HG03095 (cell line): ENCODE measurements at regions not wholly inside any gene's neighbourhood (a gene's known extent, or its start where the extent isn't known, plus 50 kb on each side); places are given as distances from the start of the nearest gene placed in this dataset.
"Not testable (repeated sequence)": the region's sequence is repeated elsewhere in the genome, so short reads cannot be mapped to it uniquely, and the experiment has no call there.

Experiments
- ATAC-seq: cut with Tn5 transposase; IDR thresholded peaks from one replicate; pipeline ENCODE4 v1.9.1; 2021; ENCODE audit warnings: moderate library complexity; ENCODE audit not compliant: unreplicated experiment

DNA sequence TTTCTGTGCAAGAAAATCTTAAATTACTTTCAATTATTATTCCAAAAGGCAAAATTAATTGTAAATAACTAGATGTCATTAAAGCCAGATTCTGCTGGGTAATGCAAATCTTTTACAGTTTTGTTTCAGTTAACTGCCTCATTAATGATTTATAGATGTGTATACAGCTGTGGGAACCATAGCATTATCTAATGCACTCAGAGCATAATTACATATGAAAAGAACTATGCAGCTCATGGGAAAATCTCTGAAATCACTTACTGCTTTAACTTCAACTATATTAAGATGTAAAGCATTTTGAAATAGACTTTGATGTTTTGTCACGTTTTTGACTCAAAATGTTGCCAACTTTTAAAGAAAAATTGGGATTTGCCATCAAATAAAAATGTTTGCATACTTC, 630.3 kb upstream of the KLHL4 start:
- ATAC-seq = no peak

DNA sequence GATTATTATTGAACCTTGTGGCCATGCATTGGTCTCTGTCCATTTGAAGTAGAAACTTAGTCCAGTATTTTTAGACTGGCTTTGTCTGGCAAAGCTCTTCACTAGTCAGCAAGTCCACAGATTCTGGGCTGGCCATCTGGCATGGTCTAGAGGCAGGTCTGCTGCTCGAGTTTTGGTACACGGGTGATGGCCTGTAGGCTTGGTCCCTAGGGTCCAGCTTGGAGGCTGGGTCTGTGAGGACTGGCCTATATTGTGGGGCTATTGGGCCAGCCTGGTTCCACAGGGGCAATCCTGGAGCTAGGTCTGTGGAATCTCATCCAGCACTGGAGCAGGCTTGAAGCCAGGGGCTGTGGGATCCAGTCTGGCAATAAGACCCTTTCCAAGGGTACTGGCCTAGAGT, 607.6 kb upstream of the KLHL4 start:
- ATAC-seq = no peak

DNA sequence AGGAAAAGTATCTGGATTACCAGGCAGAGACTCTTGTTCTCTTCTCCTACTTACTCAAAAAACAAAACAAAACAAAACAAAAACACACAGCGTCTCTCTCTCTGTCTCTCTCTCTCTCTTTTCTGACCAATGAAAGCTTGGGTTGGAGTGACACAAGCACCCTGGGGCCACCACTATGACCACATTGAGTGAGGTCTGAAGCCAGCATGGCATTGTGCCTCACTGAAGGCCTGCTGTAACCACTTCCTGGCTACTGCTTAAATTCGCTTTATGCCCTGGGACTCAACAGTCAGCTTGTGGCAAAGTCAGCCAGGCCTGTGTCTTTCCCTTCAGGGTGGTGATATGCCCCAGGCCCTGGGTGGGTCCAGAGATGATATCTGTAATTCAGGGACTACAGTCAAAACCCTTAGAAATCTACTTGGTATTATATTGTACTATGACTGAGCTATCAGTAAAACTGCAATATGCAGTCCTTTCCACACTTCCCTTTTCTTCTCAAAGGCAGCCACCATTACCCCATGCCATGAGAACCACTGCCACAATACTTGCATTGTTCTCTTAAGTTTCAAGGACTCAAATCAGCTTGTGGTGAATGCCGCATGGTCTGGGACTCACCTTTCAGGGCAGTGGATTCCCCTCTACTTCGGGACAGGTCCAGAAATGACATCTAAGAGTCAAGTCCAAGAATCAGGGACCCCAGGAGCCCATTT, 606.8 kb upstream of the KLHL4 start:
- no peak for ATAC-seq

DNA sequence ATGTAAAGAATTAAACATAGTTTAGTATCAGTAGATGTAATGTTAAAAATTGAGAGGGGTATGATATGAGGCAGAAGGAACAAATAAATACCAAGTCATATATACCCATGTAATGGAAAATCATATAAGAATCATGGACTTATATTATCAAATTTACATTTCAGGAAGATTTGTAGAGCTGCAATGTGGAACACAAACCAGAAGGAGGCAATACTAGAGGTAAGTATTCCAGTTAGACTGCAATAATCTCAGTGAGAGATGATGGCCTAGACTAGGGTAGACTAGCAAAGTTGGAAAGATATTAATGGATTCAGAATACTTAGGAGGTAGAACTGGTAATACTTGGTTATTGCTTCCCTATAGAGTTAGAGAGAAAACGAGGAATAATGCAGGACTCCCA, 603.0 kb upstream of the KLHL4 start:
- ATAC-seq = no peak

DNA sequence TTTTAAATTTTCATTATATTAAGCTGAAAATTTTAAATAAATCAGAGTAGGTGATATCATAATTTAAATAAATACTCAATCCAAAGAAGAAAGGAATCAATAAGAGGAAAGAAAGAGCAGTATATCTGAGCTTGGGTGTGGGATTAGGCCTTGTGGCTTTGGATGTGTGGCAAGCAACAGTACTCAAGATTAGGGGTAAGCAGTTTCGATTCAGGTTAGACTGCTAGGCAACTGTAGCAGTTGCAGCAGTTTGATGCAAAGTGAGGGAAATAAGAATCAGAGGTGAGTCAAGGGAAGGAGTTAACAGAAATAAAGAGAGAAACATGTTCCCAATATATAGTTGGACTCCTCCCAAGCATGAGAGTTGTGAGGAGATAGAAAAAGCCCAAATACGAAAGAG, 599.6 kb upstream of the KLHL4 start:
- no peak for ATAC-seq

DNA sequence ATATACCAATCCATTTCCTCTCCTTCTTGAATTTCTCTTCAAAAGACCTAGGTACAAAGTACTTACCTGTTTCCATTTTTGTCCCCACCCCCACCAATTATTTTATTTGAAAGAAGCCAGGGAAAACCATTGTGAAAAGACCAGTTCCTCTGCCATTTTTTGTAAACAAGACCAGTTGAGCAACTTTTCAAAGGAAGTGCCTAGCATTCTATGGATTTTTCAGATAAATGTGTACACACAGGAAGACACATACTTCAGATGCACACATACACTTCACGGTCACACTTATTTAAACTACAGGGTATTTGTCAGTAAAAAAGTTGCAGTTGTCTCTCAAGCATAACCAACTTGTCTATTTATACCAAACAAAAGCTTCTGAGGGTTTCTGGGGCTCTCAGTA, 587.2 kb upstream of the KLHL4 start:
- no peak for ATAC-seq

DNA sequence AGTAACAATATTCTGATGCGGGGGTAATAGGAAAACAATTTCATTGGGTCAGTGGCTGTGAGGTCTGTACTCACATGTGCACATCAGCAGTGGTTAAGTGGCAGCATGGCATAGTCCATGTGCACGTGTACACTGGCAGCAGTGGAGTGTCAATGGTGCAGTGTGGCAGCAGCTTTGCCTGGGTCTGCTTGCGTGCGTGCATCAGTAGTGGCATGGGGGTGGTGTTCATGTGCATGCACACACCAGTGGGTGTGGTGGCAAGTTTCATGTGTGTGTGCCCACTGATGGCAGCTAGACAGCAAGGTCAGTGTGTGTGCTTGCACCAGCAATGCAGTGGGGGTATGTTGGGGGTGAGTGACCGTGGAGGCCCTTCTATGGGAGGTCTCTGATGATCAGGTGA, 581.6 kb upstream of the KLHL4 start:
- no peak for ATAC-seq

DNA sequence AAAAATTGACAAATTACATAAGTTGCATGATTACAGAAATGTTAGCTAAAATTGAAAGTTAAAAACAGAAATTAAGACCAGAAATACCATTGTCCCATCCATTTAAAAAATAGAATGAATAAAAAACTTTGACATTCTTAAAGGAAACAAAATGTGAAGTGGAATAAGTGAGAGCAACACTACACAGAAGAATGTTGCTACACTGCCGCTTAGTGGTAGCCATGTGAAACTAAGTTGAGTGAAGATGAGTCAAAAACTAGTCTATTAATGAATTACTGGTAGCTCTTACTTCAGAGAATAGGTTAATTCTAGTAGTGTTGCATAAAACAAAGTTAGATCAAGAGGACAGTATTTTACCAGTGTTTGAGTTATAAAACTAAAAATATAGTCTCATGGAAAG, 571.0 kb upstream of the KLHL4 start:
- peak; percentile 87 for ATAC-seq

DNA sequence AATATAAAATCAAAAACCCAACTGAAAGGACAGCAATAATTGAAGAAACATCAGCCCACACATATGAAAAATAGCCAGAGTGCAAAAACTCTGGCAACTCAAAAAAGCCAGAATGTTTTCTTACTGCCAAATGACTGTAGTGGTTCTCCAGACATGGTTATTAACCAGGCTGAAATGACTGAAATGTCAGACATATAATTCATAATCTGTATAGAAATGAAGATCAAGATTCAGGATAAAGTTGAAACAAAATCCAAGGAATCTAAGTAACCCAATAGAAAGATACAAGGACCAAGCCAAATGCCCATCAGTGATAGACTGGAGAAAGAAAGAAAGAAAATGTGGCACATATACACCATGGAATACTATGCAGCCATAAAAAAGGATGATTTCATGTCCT, 553.3 kb upstream of the KLHL4 start:
- ATAC-seq = no peak

DNA sequence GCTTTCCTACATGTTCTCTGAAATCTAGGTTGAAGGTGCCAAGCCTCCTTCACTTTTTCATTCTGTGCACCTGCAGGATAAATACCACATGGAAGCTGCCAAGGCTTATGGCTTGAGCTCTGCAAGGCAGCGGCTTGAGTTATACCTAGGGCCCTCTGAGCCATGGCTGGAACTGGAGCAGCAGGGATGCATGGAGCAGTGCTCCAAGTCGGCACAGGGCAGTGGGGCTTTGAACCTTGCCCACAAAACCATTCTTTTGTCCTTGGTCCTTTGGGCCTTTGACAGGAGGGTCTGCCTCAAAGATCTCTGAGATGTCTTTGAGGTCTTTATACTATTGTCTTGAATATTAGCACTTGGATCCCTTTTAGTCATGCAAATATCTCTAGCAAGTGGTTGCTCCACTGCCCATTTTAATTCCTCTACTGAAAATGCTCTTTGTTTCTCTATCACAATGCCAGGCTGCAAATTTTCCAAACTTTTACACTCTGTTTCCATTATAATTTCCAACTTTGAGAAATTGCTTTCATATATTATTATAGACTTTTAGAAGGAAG, 536.2 kb upstream of the KLHL4 start:
- no peak for ATAC-seq

DNA sequence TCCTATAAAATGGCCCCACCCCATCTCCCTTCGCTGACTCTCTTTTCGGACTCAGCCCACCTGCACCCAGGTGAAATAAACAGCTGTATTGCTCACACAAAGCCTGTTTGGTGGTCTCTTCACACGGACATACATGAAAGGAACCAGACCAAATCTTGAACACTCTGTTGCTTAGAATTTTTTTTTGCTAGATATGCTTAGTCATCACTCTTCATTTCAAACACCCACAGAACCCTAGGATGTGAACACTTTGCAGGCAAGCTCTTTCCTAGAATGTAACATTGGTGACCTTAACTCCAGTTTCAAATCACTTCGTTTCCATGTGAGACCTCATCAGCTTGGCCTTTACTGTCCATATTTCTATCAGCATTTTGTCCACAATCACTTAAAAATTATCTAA, 530.3 kb upstream of the KLHL4 start:
- ATAC-seq = not testable (repeated sequence)

DNA sequence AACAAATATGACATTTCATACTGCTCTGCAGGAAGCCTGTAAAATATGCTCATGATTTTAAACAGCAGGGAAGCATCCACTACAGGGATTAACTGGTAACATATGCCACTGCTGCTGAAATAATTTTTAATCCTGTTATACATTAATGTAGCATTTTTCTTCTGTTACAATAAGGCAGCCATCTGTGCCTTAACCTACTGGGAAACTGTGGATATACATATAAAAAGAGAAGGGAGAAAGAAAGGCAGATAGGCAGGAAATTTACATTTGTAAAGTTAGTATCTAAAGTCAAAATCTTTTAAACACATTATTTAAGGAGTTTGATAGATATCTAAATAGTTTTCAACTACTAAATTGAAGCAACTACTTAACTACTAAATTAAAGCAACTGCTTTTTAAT, 514.6 kb upstream of the KLHL4 start:
- ATAC-seq = no peak

DNA sequence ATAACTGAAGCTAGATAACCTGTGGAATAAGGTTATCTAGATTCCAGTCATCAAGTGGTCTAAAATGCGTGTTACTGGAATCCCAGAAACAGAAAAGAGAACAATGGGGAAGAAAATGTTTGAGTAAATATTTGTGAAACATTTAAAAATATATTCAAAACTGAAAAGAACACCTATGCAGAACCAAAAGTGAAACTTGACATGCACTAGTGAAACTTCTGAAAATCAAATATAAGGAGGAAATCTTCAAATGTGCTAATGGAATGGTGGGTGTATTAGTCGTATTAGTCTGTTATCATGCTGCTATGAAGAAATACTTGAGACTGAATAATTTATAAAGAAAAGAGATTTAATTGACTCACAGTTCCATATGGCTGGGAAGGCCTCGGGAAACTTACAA, 512.4 kb upstream of the KLHL4 start:
- ATAC-seq = no peak

DNA sequence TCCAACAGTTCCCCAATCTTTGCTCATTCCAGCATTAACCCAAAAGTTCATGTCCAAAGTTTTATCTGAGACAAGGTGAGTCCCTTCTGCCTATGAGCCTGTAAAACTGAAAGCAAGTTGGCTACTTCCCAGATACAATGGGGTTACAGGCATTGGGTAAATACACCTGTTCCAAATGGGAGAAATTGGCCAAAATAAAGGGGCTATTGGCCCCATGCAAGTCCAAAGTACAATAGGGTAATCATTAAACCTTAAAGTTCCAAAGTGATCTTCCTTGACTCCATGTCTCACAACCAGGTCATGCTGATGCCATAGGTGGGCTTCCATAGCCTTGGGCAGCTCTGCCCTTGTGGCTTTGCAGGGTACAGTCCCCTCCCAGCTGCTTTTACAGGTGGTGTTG, 511.7 kb upstream of the KLHL4 start:
- ATAC-seq = no peak

DNA sequence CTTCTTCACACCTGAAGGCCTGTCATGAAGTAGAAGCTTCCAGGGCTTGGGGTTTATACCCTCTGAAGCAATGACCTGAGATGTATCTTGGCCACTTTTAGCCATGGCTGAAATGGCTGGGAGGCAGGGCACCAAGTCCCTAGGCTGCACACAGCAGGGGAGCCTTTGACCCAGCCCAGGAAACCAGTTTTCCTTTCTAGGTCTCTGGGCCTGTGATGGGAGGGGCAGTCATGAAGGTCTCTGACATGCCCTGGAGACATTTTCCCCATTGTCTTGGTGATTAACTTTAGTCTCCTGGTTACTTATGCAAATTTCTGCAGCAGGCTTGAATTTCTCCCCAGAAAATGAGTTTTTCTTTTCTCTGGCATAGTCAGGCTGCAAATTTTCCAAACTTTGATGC, 511.0 kb upstream of the KLHL4 start:
- ATAC-seq = no peak

DNA sequence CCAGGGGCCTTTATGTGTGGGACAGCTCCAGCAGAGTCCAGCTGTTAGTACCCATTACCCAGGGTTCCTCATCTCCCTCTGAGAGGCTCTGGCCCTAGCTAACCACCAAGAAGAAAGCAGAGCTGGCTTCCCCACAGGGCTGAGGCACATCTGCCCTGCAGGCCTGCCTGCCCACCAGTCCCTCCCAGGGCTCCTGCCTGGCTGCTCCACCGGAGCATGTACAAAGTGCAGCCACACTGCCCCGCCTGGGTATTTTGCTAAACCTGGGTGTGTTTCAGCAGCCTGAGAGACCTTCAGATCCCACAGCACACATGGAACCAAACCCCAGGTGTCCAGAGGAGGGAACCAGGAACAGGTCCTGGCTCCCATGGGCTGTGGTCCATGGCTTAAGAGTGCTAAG, 500.4 kb upstream of the KLHL4 start:
- no peak for ATAC-seq

DNA sequence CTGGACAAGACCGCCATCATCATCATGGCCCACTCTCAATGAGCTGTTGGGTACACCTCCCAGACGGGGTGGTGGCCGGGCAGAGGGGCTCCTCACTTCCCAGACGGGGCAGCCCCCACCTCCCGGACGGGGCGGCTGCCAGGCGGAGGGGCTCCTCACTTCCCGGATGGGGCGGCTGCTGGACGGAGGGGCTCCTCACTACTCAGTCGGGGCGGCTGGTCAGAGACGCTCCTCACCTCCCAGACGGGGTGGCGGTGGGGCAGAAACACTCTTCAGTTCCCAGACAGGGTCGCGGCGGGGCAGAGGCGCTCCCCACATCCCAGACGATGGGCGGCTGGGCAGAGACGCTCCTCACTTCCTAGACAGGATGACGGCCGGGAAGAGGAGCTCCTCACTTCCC, 484.5 kb upstream of the KLHL4 start:
- not testable (repeated sequence) for ATAC-seq

DNA sequence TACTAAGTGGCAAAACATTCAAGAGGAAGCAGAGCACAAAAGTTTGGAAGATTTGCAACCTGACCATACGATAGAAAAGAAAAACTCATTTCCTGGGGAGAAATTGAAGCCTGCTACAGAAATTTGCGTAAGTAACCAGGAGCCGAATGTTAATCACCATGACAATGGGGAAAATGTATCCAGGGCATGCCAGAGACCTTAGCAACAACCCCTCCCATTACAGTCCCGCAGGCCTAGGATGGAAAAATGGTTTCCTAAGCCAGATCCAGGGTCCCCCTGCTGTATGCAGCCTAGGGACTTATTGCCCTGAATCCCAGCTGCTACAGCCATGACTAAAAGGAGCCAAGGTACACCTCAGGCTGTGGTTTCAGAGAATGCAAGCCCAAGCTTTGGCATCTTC, 472.2 kb upstream of the KLHL4 start:
- ATAC-seq = no peak

DNA sequence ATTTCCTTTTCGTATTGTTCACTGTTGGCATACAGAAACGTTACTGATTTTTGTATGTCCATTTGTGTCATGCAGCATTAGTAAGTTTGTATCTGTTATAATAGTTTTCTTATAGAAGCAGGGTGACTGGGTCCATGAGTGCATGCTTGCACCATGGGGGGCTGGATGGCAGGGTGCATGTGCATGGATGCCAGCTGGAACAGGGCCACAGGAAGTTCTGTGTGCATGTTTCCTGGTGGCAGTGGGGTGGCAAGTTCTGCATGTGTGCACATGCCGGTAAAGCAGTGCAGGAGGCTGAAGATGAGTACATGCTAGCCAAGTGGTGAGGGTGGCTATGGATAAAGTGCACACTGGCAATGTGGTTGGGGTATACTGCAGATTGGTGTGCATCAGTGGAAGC, 468.0 kb upstream of the KLHL4 start:
- no peak for ATAC-seq

DNA sequence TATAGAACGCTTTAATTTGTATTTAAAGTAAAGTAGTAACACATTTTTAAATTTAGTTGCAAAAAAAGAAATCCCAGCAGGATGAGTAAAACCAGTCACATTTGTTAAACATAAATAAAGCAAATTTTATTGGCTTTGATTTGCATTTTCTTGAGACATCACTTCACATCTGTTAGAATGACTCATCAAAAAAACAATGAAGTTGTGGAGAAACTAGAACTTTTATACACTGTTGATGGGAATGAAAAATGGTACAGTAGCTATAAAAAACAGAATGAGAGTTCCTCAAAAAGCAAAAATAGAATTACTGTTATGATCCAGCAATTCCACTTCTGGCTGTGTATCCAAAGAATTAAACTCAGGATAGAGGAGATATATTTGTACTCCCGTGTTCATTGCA, 454.0 kb upstream of the KLHL4 start:
- no peak for ATAC-seq

DNA sequence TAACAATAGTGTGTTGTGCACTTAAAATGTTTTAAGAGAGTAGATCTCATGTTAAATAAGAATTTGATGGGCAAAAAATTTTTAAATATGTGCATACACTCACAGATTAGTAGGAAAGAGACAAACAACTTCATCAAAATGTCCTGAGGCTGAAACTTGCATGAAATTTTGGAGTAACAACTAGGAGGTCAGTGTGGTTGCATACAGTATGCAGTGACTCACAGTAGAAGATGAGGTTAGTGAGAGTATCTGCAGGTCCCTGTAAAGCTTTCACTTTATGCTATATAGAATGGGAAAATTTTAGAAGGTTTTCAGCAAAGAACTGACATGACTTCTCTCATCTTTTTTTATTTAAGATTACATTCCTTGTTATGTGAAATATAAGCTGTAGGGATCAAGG, 453.1 kb upstream of the KLHL4 start:
- no peak for ATAC-seq

DNA sequence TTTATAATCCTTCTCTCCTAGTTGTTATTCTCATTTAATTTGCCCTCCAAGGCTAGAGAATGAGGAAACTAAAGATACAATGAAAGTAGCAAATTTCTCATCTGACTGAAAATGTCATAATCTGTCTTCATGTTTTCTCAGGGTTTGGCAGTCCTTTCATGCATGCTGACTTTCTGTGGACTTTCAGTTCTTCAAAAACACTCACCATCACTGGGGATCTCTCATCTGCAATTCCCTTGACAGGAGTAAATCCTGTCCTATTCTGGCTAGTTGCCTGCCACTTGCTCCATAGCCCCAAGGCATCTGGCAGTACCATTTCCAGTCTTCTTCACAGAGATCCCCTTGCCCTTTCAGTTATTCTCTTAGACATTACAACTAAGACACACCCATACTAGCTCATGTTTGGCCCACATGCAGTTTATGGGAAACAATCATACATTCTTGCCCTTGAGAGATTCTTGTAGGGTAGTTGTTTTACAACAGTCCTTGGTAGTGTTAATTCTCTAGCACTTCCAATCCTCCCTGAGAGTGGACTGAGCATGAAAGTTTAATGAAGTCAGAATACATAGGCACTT, 449.7 kb upstream of the KLHL4 start:
- ATAC-seq = no peak

DNA sequence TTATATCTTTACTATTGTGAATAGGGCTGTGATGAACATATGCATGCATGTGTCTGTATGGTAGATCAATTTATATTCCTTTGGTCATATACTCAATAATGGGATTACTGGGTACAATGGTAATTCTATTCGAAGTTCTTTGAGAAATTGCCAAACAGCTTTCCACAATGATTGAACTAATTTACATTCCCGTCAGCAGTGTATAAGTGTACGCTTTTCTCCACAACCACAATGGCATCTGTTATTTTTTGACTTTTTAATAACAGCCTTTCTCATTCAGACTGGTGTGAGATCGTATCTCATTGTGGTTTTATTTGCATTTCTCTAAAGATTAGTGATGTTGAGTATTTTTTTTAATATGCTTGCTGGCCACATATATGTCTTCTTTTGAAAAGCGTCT, 439.4 kb upstream of the KLHL4 start:
- no peak for ATAC-seq
